WTC11 (cell line): ENCODE measurements at regions not wholly inside any gene's neighbourhood (a gene's known extent, or its start where the extent isn't known, plus 50 kb on each side); places are given as distances from the start of the nearest gene placed in this dataset.

Experiments used
- ATAC-seq: fragments of 200-7000 bp; cut with Tn5 transposase; 2 replicates; pipeline ENCODE4 v1.10.0; 2021; ENCODE audit warnings: mild to moderate bottlenecking, moderate library complexity
- CTCF ChIA-PET: fragments of 300-600 bp; sonication (Branson Sonifier 250); formaldehyde crosslinking; loops from one replicate; lab custom pipeline; 2021; ENCODE audit warnings: antibody characterized with exemption; lab: Charles Lee
- POLR2A ChIA-PET: fragments of 350-600 bp; sonication (Branson Sonifier 250); formaldehyde crosslinking; loops from one replicate; lab custom pipeline; 2021; ENCODE audit warnings: antibody characterized with exemption; lab: Charles Lee
- DNase-seq: peaks from one replicate; pipeline ENCODE4 v3.0.0; 2021; ENCODE audit warnings: low spot score
- H3K27ac Mint-ChIP-seq: 2 replicates; pipeline ENCODE4 v1.8.0; 2021; ENCODE audit warnings: mixed read lengths
- H3K27me3 Mint-ChIP-seq: 2 replicates; pipeline ENCODE4 v1.8.0; 2021; ENCODE audit warnings: low read depth, mild to moderate bottlenecking, moderate library complexity, mixed read lengths
- H3K36me3 Mint-ChIP-seq: 2 replicates; pipeline ENCODE4 v1.8.0; 2021; ENCODE audit warnings: mixed read lengths
- H3K4me1 Mint-ChIP-seq: 2 replicates; pipeline ENCODE4 v1.8.0; 2022; ENCODE audit warnings: mixed read lengths
- H3K4me3 Mint-ChIP-seq: 2 replicates; pipeline ENCODE4 v1.8.0; 2021; ENCODE audit warnings: mild to moderate bottlenecking, moderate library complexity, mixed read lengths
- H3K9me3 Mint-ChIP-seq: 2 replicates; pipeline ENCODE4 v1.8.0; 2021; ENCODE audit warnings: mixed read lengths
- CBFB ChIP-seq: sonication (generic); formaldehyde crosslinking; IDR thresholded peaks from 2 replicates; pipeline ENCODE4 v1.8.1; 2022; ENCODE audit warnings: mild to moderate bottlenecking, low read depth, missing genetic modification reagents
- CREM ChIP-seq: sonication (generic); formaldehyde crosslinking; IDR thresholded peaks from 2 replicates; pipeline ENCODE4 v1.8.1; 2022; ENCODE audit warnings: mild to moderate bottlenecking, missing genetic modification reagents, moderate library complexity
- ETV6 ChIP-seq: sonication (generic); formaldehyde crosslinking; IDR thresholded peaks from 2 replicates; pipeline ENCODE4 v1.8.1; 2022; ENCODE audit warnings: mild to moderate bottlenecking, missing genetic modification reagents
- KAT7 ChIP-seq: sonication (generic); formaldehyde crosslinking; IDR thresholded peaks from 2 replicates; pipeline ENCODE4 v1.8.1; 2023; ENCODE audit warnings: missing genetic modification reagents, mild to moderate bottlenecking, borderline replicate concordance
- MYBL2 ChIP-seq: sonication (generic); formaldehyde crosslinking; IDR thresholded peaks from 2 replicates; pipeline ENCODE4 v1.8.1; 2023; ENCODE audit warnings: mild to moderate bottlenecking, moderate library complexity, missing genetic modification reagents
- OVOL2 ChIP-seq: fragments of 250-450 bp; sonication (Bioruptor Pico); IDR thresholded peaks from 2 replicates; pipeline ENCODE4 v1.9.0; 2021; ENCODE audit warnings: mild to moderate bottlenecking, borderline replicate concordance
- SMAD3 ChIP-seq: sonication (generic); formaldehyde crosslinking; IDR thresholded peaks from 2 replicates; pipeline ENCODE4 v1.8.0; 2022; ENCODE audit warnings: missing genetic modification reagents, mild to moderate bottlenecking, borderline replicate concordance
- SOX15 ChIP-seq: fragments of 250-450 bp; sonication (Bioruptor Pico); IDR thresholded peaks from 2 replicates; pipeline ENCODE4 v1.9.0; 2021; ENCODE audit warnings: mild to moderate bottlenecking
- SP1 ChIP-seq: sonication (generic); formaldehyde crosslinking; conservative IDR thresholded peaks from 2 replicates; pipeline ENCODE4 v1.8.1; 2022; ENCODE audit warnings: missing genetic modification reagents
- ZBTB21 ChIP-seq: sonication (generic); formaldehyde crosslinking; IDR thresholded peaks from 2 replicates; pipeline ENCODE4 v1.8.1; 2023; ENCODE audit warnings: mild to moderate bottlenecking, missing genetic modification reagents, borderline replicate concordance
- ZNF121 ChIP-seq: sonication (generic); formaldehyde crosslinking; IDR thresholded peaks from 2 replicates; pipeline ENCODE4 v1.8.0; 2023; ENCODE audit warnings: missing genetic modification reagents
- ZNF138 ChIP-seq: sonication (generic); formaldehyde crosslinking; conservative IDR thresholded peaks from 2 replicates; pipeline ENCODE4 v1.8.1; 2022; ENCODE audit warnings: mild to moderate bottlenecking, moderate library complexity, missing genetic modification reagents
- ZNF396 ChIP-seq: fragments of 250-450 bp; sonication (Bioruptor Pico); IDR thresholded peaks from 2 replicates; pipeline ENCODE4 v1.8.0; 2021; ENCODE audit warnings: mild to moderate bottlenecking, moderate library complexity, borderline replicate concordance
- TF ChIP-seq, protein P1 (sequence below): fragments of 250-450 bp; sonication (Bioruptor Pico); IDR thresholded peaks from 2 replicates; pipeline ENCODE4 v1.9.0; 2021; ENCODE audit warnings: mild to moderate bottlenecking, borderline replicate concordance
- TF ChIP-seq, protein P2 (sequence below): sonication (generic); formaldehyde crosslinking; IDR thresholded peaks from 2 replicates; pipeline ENCODE4 v1.8.1; 2023; ENCODE audit warnings: mild to moderate bottlenecking, missing genetic modification reagents
- TF ChIP-seq, protein P3 (sequence below): sonication (generic); formaldehyde crosslinking; IDR thresholded peaks from 2 replicates; pipeline ENCODE4 v1.8.1; 2023; ENCODE audit warnings: mild to moderate bottlenecking, missing genetic modification reagents
- TF ChIP-seq, protein P4 (sequence below): sonication (generic); formaldehyde crosslinking; IDR thresholded peaks from 2 replicates; pipeline ENCODE4 v1.8.1; 2022; ENCODE audit warnings: low read depth, mild to moderate bottlenecking, moderate library complexity, missing genetic modification reagents, borderline replicate concordance
- TF ChIP-seq, protein P5 (sequence below): sonication (generic); formaldehyde crosslinking; IDR thresholded peaks from 2 replicates; pipeline ENCODE4 v1.8.0; 2023; ENCODE audit warnings: missing genetic modification reagents
- TF ChIP-seq, protein P6 (sequence below): sonication (generic); formaldehyde crosslinking; IDR thresholded peaks from 2 replicates; pipeline ENCODE4 v1.8.0; 2022; ENCODE audit warnings: missing genetic modification reagents
- TF ChIP-seq, protein P7 (sequence below): fragments of 250-450 bp; sonication (Bioruptor Pico); IDR thresholded peaks from 2 replicates; pipeline ENCODE4 v1.9.0; 2021; ENCODE audit warnings: mild to moderate bottlenecking

DNA sequence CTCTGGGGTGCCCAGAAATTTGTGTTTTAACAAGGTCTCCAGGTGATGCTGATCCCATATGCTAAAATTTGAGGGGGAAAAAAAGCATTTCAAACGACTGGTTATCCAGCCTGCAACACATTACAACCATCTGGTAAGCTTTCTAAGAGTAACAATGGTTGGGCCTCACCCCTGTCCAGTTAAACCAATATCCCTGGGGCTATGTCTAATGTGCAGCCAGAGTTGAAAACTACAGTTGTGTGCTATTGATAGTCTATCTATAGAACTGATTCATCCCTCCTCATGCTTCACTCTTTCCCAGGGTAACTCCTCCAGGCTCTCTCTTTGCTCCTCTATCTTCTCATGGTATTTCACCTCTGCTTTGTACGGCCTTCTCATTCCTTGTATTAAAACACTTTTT is 458.3 kb downstream of the MMUT start:
- POLR2A ChIA-PET, result no interaction called here
- Mint-ChIP-seq H3K9me3 (peaks cover 15% of the 10 kb centered on the region), H3K27ac (no peak overlapping the region)
- CTCF ChIA-PET, result no interaction called here
- ATAC-seq, result no peak
- TF ChIP-seq, protein P1, sequence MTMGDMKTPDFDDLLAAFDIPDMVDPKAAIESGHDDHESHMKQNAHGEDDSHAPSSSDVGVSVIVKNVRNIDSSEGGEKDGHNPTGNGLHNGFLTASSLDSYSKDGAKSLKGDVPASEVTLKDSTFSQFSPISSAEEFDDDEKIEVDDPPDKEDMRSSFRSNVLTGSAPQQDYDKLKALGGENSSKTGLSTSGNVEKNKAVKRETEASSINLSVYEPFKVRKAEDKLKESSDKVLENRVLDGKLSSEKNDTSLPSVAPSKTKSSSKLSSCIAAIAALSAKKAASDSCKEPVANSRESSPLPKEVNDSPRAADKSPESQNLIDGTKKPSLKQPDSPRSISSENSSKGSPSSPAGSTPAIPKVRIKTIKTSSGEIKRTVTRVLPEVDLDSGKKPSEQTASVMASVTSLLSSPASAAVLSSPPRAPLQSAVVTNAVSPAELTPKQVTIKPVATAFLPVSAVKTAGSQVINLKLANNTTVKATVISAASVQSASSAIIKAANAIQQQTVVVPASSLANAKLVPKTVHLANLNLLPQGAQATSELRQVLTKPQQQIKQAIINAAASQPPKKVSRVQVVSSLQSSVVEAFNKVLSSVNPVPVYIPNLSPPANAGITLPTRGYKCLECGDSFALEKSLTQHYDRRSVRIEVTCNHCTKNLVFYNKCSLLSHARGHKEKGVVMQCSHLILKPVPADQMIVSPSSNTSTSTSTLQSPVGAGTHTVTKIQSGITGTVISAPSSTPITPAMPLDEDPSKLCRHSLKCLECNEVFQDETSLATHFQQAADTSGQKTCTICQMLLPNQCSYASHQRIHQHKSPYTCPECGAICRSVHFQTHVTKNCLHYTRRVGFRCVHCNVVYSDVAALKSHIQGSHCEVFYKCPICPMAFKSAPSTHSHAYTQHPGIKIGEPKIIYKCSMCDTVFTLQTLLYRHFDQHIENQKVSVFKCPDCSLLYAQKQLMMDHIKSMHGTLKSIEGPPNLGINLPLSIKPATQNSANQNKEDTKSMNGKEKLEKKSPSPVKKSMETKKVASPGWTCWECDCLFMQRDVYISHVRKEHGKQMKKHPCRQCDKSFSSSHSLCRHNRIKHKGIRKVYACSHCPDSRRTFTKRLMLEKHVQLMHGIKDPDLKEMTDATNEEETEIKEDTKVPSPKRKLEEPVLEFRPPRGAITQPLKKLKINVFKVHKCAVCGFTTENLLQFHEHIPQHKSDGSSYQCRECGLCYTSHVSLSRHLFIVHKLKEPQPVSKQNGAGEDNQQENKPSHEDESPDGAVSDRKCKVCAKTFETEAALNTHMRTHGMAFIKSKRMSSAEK (CRISPR knock-in tag), result no peak
- TF ChIP-seq, all 79 proteins: peak for 0
- peaks cover 4% of the 10 kb centered on the region for H3K4me1 Mint-ChIP-seq
- H3K36me3 Mint-ChIP-seq, result no peaks in the 10 kb centered on the region; the same call in 1 of the 2 replicates
- H3K4me3 Mint-ChIP-seq, result no peak overlapping the region
- no peaks in the 10 kb centered on the region for H3K27me3 Mint-ChIP-seq
- no peak for DNase-seq

DNA sequence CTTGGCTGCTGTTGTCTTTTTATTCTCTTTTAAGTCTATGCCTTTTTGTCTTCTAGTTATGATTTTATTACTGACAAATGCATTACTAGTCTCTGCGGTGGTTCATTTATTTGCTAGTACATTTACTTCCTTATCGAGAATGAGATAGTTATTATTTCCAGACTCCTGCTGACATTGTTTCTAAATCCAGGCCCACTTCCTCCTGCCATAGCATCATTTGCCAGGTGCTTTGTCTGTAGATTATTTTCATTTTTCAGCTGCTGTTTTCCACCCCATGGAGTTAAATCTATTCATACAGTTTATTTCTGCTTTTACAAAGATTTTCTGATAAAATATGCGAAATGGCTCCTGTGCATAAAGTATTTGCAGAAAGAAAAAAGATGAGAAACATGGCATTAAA is 459.7 kb downstream of the MMUT start:
- 0 out of 2 replicates have a peak, but pooled peaks cover 4% of the 10 kb centered on the region for H3K9me3 Mint-ChIP-seq
- H3K4me3 Mint-ChIP-seq, result no peak overlapping the region
- no peaks in the 10 kb centered on the region for H3K36me3 Mint-ChIP-seq
- POLR2A ChIA-PET, result no interaction called here
- no peak for ATAC-seq
- CTCF ChIA-PET, result no interaction called here
- H3K4me1 Mint-ChIP-seq, result peaks cover 4% of the 10 kb centered on the region
- H3K27ac Mint-ChIP-seq, result no peak overlapping the region
- DNase-seq, result no peak
- no peaks in the 10 kb centered on the region for H3K27me3 Mint-ChIP-seq
- TF ChIP-seq, protein P2, sequence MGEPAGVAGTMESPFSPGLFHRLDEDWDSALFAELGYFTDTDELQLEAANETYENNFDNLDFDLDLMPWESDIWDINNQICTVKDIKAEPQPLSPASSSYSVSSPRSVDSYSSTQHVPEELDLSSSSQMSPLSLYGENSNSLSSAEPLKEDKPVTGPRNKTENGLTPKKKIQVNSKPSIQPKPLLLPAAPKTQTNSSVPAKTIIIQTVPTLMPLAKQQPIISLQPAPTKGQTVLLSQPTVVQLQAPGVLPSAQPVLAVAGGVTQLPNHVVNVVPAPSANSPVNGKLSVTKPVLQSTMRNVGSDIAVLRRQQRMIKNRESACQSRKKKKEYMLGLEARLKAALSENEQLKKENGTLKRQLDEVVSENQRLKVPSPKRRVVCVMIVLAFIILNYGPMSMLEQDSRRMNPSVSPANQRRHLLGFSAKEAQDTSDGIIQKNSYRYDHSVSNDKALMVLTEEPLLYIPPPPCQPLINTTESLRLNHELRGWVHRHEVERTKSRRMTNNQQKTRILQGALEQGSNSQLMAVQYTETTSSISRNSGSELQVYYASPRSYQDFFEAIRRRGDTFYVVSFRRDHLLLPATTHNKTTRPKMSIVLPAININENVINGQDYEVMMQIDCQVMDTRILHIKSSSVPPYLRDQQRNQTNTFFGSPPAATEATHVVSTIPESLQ (CRISPR knock-in tag), result no peak
- TF ChIP-seq SOX15 (CRISPR knock-in tag) (no peak), CBFB (CRISPR knock-in tag) (no peak), ZBTB21 (CRISPR knock-in tag) (no peak), SMAD3 (CRISPR knock-in tag) (no peak), CREM (CRISPR knock-in tag) (no peak), OVOL2 (CRISPR knock-in tag) (no peak), ZNF396 (no peak), SP1 (CRISPR knock-in tag) (no peak), ZNF138 (CRISPR knock-in tag) (no peak), KAT7 (no peak), MYBL2 (no peak), ETV6 (no peak), ZNF121 (CRISPR knock-in tag) (no peak)
- TF ChIP-seq, protein P3, sequence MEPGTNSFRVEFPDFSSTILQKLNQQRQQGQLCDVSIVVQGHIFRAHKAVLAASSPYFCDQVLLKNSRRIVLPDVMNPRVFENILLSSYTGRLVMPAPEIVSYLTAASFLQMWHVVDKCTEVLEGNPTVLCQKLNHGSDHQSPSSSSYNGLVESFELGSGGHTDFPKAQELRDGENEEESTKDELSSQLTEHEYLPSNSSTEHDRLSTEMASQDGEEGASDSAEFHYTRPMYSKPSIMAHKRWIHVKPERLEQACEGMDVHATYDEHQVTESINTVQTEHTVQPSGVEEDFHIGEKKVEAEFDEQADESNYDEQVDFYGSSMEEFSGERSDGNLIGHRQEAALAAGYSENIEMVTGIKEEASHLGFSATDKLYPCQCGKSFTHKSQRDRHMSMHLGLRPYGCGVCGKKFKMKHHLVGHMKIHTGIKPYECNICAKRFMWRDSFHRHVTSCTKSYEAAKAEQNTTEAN, result no peak
- TF ChIP-seq, protein P4, sequence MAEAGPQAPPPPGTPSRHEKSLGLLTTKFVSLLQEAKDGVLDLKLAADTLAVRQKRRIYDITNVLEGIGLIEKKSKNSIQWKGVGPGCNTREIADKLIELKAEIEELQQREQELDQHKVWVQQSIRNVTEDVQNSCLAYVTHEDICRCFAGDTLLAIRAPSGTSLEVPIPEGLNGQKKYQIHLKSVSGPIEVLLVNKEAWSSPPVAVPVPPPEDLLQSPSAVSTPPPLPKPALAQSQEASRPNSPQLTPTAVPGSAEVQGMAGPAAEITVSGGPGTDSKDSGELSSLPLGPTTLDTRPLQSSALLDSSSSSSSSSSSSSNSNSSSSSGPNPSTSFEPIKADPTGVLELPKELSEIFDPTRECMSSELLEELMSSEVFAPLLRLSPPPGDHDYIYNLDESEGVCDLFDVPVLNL (CRISPR knock-in tag), result no peak
- TF ChIP-seq, protein P5, sequence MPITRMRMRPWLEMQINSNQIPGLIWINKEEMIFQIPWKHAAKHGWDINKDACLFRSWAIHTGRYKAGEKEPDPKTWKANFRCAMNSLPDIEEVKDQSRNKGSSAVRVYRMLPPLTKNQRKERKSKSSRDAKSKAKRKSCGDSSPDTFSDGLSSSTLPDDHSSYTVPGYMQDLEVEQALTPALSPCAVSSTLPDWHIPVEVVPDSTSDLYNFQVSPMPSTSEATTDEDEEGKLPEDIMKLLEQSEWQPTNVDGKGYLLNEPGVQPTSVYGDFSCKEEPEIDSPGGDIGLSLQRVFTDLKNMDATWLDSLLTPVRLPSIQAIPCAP (CRISPR knock-in tag), result no peak
- TF ChIP-seq, protein P6, sequence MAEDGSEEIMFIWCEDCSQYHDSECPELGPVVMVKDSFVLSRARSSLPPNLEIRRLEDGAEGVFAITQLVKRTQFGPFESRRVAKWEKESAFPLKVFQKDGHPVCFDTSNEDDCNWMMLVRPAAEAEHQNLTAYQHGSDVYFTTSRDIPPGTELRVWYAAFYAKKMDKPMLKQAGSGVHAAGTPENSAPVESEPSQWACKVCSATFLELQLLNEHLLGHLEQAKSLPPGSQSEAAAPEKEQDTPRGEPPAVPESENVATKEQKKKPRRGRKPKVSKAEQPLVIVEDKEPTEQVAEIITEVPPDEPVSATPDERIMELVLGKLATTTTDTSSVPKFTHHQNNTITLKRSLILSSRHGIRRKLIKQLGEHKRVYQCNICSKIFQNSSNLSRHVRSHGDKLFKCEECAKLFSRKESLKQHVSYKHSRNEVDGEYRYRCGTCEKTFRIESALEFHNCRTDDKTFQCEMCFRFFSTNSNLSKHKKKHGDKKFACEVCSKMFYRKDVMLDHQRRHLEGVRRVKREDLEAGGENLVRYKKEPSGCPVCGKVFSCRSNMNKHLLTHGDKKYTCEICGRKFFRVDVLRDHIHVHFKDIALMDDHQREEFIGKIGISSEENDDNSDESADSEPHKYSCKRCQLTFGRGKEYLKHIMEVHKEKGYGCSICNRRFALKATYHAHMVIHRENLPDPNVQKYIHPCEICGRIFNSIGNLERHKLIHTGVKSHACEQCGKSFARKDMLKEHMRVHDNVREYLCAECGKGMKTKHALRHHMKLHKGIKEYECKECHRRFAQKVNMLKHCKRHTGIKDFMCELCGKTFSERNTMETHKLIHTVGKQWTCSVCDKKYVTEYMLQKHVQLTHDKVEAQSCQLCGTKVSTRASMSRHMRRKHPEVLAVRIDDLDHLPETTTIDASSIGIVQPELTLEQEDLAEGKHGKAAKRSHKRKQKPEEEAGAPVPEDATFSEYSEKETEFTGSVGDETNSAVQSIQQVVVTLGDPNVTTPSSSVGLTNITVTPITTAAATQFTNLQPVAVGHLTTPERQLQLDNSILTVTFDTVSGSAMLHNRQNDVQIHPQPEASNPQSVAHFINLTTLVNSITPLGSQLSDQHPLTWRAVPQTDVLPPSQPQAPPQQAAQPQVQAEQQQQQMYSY (CRISPR knock-in tag), result no peak
- TF ChIP-seq, protein P7, sequence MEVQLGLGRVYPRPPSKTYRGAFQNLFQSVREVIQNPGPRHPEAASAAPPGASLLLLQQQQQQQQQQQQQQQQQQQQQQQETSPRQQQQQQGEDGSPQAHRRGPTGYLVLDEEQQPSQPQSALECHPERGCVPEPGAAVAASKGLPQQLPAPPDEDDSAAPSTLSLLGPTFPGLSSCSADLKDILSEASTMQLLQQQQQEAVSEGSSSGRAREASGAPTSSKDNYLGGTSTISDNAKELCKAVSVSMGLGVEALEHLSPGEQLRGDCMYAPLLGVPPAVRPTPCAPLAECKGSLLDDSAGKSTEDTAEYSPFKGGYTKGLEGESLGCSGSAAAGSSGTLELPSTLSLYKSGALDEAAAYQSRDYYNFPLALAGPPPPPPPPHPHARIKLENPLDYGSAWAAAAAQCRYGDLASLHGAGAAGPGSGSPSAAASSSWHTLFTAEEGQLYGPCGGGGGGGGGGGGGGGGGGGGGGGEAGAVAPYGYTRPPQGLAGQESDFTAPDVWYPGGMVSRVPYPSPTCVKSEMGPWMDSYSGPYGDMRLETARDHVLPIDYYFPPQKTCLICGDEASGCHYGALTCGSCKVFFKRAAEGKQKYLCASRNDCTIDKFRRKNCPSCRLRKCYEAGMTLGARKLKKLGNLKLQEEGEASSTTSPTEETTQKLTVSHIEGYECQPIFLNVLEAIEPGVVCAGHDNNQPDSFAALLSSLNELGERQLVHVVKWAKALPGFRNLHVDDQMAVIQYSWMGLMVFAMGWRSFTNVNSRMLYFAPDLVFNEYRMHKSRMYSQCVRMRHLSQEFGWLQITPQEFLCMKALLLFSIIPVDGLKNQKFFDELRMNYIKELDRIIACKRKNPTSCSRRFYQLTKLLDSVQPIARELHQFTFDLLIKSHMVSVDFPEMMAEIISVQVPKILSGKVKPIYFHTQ, result no peak
